ENCODE measurements at regions not wholly inside any gene's neighbourhood (a gene's known extent, or its start where the extent isn't known, plus 50 kb on each side); places are given as distances from the start of the nearest gene placed in this dataset.

DNA sequence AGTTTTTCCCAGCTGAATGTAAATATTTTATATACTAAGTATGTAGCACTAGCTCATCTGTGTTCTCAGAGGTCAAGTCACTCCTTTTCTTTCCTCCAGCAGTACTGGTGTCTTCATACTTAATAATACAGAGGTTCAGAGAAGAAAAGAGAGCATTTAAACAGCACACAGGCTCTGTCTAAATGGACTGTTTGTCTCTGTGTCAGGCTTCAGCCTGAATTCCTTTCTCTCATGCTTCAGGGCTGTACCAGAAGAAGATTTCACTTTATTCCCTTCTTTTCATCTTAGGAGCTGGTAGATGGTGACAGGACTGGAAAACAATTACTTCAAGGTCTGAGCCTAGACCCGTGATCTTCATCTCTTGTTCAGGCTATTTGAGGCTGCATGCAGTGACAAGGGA lies 51.4 kb upstream of the LYZL2 start:
- TF ChIP-seq, protein P1, sequence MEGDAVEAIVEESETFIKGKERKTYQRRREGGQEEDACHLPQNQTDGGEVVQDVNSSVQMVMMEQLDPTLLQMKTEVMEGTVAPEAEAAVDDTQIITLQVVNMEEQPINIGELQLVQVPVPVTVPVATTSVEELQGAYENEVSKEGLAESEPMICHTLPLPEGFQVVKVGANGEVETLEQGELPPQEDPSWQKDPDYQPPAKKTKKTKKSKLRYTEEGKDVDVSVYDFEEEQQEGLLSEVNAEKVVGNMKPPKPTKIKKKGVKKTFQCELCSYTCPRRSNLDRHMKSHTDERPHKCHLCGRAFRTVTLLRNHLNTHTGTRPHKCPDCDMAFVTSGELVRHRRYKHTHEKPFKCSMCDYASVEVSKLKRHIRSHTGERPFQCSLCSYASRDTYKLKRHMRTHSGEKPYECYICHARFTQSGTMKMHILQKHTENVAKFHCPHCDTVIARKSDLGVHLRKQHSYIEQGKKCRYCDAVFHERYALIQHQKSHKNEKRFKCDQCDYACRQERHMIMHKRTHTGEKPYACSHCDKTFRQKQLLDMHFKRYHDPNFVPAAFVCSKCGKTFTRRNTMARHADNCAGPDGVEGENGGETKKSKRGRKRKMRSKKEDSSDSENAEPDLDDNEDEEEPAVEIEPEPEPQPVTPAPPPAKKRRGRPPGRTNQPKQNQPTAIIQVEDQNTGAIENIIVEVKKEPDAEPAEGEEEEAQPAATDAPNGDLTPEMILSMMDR (IDR thresholded peaks at IDR 0.05; ENCODE audit: low read depth, low read length, poor library complexity, severe bottlenecking): no peak
- TF ChIP-seq EZH2phosphoT487 (IDR thresholded peaks at IDR 0.05; ENCODE audit: borderline replicate concordance, low read length): no peak
